GM06990 (cell line): ENCODE measurements at regions not wholly inside any gene's neighbourhood (a gene's known extent, or its start where the extent isn't known, plus 50 kb on each side); places are given as distances from the start of the nearest gene placed in this dataset.

Source experiments
- DNase-seq: peaks from one replicate; pipeline ENCODE4 v3.0.0-alpha.2; 2011; ENCODE audit not compliant: insufficient read length; ENCODE audit errors: extremely low read depth
- H3K27me3 ChIP-seq: replicated peaks from 2 replicates; pipeline ENCODE4 v1.6.0; 2011; ENCODE audit warnings: low read length; ENCODE audit not compliant: control insufficient read depth, insufficient read depth
- H3K36me3 ChIP-seq: 2 replicates; pipeline ENCODE4 v1.5.1; 2011; ENCODE audit warnings: low read length; ENCODE audit not compliant: control insufficient read depth, insufficient read depth
- H3K4me3 ChIP-seq: replicated peaks from 2 replicates; pipeline ENCODE4 v1.5.1; 2011; ENCODE audit warnings: low read depth, mild to moderate bottlenecking, control low read depth, low read length
- TF ChIP-seq, protein P1 (sequence below): IDR thresholded peaks from 2 replicates; pipeline ENCODE4 v1.5.1; 2011; ENCODE audit warnings: low read length, control low read depth, mild to moderate bottlenecking, inconsistent platforms; ENCODE audit not compliant: insufficient read depth, poor library complexity, severe bottlenecking

DNA sequence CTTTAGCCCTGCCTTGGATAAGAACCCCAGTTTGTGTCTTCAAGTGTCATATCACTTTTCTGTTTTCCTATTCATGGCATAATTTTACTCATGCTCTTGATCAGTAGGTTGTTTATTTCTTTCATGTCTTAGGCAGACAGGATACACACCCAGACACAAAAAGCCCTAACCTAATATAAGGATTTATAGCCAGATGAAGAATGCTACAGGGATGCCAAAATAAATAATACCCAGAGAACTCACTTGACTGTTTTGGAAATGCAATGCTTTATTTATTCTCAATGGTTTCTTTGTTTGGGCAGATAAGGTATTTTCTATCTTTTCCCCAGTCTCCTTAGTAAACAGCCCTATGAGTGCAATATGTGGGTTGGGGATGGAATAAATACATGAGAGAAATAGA lies 424.0 kb upstream of the PDZRN3 start:
- H3K27me3 ChIP-seq, result no peaks in the 10 kb centered on the region
- H3K36me3 ChIP-seq, result no peaks in the 10 kb centered on the region
- TF ChIP-seq, protein P1, sequence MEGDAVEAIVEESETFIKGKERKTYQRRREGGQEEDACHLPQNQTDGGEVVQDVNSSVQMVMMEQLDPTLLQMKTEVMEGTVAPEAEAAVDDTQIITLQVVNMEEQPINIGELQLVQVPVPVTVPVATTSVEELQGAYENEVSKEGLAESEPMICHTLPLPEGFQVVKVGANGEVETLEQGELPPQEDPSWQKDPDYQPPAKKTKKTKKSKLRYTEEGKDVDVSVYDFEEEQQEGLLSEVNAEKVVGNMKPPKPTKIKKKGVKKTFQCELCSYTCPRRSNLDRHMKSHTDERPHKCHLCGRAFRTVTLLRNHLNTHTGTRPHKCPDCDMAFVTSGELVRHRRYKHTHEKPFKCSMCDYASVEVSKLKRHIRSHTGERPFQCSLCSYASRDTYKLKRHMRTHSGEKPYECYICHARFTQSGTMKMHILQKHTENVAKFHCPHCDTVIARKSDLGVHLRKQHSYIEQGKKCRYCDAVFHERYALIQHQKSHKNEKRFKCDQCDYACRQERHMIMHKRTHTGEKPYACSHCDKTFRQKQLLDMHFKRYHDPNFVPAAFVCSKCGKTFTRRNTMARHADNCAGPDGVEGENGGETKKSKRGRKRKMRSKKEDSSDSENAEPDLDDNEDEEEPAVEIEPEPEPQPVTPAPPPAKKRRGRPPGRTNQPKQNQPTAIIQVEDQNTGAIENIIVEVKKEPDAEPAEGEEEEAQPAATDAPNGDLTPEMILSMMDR, result no peak
- DNase-seq, result no peak
- no peak overlapping the region for H3K4me3 ChIP-seq

DNA sequence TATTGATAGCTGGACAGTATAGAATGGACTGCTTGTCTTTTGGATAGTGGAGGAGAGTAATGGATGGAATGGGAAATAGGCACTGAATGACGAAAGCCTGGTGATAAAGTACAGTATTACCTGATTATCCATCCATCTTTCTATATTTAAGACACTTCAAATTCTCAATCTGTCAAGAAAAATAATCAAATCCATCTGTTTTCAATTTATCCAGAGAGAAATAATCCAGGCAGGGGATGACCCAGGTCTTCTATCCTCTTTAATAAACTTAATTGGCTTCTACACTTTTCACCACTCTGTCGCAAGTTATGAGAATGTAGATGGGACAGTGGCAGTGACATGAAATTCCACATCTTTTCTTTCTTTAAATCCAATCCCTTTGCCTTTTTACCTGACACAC lies 420.3 kb upstream of the PDZRN3 start:
- Histone ChIP-seq H3K27me3 (no peaks in the 10 kb centered on the region), H3K36me3 (no peaks in the 10 kb centered on the region), H3K4me3 (no peak overlapping the region)
- TF ChIP-seq, protein P1, result no peak
- no peak for DNase-seq

DNA sequence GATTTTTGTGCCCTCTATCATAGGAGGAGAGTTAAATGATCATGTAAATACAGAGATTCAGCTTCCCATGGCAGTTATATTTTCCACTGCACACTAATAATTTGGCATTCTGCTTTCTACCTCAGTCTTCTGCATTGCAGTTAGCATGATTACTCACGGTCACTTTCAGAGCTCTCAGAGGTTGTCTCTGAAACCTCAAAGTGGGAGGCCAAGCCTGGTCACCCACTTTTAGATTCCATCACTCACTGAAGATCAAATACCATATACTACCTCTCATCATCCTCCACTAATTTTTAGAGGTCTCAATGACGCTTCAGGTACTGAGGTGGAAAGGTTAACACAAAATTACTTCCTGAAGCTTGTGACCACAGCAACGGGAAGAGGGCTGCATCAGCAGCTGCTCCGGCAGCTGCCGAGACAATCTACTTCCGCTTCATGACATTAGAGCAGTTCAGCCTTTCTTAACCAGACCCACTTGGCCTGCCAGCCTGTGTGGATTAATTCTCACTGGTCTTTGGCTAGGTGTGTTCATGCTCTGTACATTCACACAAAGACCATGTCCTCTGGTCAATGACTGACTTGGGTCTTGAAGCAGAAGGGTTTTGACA lies 416.4 kb upstream of the PDZRN3 start:
- Histone ChIP-seq H3K27me3 (no peaks in the 10 kb centered on the region), H3K4me3 (no peak overlapping the region), H3K36me3 (no peaks in the 10 kb centered on the region)
- no peak for DNase-seq
- TF ChIP-seq, protein P1, result no peak

DNA sequence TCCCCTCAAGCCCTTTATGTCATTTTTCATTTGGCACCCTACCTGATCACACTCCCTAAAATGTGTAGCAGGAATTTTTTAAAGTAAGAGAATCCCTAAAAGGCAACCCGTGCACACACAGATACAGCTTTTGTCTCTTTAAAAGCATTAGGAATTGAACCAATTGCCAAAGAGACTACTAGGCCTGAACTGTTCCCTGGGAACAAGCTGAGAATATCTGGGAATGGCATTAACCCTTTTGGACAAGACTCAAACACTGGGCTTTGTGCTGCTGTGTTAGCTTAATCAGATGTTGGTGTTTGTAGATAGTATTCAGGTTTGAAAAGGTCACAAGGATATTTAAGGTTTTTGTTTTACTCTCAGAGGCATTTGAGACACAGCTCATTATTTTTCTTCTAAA lies 414.4 kb upstream of the PDZRN3 start:
- TF ChIP-seq, protein P1, result no peak
- no peaks in the 10 kb centered on the region for H3K27me3 ChIP-seq
- no peaks in the 10 kb centered on the region for H3K36me3 ChIP-seq
- DNase-seq, result no peak
- H3K4me3 ChIP-seq, result no peak overlapping the region

DNA sequence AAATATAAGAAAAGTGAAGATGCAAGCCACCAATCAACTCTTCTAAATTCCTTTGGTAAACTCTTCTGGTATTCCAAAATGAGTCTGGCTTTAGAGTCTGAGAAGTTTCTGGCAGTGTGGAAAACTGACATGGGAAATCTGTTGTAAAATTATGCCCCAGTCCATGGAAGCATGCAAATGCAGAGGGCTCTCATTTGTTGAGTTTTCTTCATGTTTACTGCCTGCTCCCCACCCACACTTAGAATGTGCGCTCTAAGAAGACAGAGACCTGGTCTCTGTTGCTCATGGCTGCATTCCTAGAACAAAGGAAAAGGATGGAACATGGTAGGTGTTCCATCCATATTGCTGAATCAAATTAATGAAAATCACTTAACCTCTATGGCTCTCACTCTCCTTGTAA lies 411.8 kb upstream of the PDZRN3 start:
- no peaks in the 10 kb centered on the region for H3K36me3 ChIP-seq
- TF ChIP-seq, protein P1, result no peak
- H3K27me3 ChIP-seq, result no peaks in the 10 kb centered on the region
- H3K4me3 ChIP-seq, result no peak overlapping the region
- DNase-seq, result no peak

DNA sequence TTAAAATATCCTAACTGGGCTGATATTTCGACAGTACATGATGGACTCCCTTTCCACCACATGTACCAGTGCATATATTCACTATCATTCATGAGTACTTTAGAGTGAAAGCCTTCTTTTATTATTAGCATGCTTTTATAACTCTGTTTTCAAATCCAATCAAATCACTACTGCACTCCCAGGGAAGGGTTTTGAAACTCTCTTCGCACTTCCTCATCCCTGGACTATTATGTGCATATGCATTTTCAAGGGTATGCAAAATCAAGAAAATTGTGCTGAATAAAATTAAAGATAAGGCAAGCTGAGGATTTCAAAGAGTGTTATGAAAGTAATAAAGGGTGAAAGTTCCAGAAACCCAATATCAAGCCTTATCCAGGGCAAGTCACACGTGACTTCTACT lies 411.4 kb upstream of the PDZRN3 start:
- H3K4me3 ChIP-seq, result no peak overlapping the region
- no peaks in the 10 kb centered on the region for H3K27me3 ChIP-seq
- DNase-seq, result no peak
- H3K36me3 ChIP-seq, result no peaks in the 10 kb centered on the region
- TF ChIP-seq, protein P1, result no peak
